Gastroesophageal sphincter (tissue), 3 donors: ENCODE measurements at regions not wholly inside any gene's neighbourhood (a gene's known extent, or its start where the extent isn't known, plus 50 kb on each side); places are given as distances from the start of the nearest gene placed in this dataset.
"Not testable (repeated sequence)": the region's sequence is repeated elsewhere in the genome, so short reads cannot be mapped to it uniquely, and the experiment has no call there.

ENCODE experiments used
- POLR2A ChIP-seq, 2 donors: fragments of 450-650 bp; IDR thresholded peaks; one replicate each; pipeline ENCODE4 v1.6.1; 2017; ENCODE audit warnings: antibody characterized with exemption in 2 of 2, mild to moderate bottlenecking in 2 of 2, moderate library complexity in 1 of 2
- TF ChIP-seq, protein P1 (sequence below), 4 experiments: fragments of 200-600 bp in 2 of 4; fragments of 450-650 bp in 2 of 4; sonication (generic) in 1 of 4; IDR thresholded peaks; one replicate each; pipeline ENCODE4 v1.5.1; 2017 to 2019; ENCODE audit warnings: antibody characterized with exemption in 4 of 4, mild to moderate bottlenecking in 2 of 4, moderate library complexity in 2 of 4

DNA sequence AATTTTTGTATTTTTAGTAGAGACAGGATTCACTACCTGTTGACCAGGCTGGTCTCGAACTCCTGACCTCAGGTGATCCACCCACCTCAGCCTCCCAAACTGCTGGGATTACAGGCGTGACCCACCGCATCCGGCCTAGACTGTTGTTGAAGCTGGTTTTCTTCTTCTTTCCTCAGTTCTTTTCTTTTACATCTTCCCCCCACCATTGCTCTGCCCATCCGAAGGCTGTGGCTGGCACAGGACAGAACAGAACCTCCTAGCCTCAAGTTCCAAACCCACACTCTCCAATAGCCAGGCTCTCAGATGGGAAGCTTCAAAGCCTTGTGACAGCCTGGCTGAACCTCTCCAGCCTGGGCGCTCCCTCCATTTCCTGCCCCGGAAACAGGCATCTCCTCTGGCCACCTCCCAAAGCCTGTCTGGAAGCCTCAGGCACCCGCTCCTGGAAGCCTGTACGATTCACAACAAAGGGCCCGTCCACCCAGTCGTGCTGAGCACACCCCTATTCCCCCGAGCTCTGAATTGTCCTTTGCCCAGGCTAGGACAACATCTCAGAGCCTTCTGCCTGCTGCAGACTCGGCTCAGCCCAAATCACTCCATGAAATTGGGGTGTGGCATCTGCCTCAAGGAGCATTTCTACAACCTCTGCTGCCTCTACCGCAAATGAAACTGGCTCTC is 138.1 kb upstream of the C1QTNF3 start:
- TF ChIP-seq POLR2A (IDR thresholded peaks at IDR 0.05), result not testable (repeated sequence)
- TF ChIP-seq, protein P1, sequence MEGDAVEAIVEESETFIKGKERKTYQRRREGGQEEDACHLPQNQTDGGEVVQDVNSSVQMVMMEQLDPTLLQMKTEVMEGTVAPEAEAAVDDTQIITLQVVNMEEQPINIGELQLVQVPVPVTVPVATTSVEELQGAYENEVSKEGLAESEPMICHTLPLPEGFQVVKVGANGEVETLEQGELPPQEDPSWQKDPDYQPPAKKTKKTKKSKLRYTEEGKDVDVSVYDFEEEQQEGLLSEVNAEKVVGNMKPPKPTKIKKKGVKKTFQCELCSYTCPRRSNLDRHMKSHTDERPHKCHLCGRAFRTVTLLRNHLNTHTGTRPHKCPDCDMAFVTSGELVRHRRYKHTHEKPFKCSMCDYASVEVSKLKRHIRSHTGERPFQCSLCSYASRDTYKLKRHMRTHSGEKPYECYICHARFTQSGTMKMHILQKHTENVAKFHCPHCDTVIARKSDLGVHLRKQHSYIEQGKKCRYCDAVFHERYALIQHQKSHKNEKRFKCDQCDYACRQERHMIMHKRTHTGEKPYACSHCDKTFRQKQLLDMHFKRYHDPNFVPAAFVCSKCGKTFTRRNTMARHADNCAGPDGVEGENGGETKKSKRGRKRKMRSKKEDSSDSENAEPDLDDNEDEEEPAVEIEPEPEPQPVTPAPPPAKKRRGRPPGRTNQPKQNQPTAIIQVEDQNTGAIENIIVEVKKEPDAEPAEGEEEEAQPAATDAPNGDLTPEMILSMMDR (IDR thresholded peaks at IDR 0.05), result not testable (repeated sequence)
